GM21786 (cell line): ENCODE measurements at regions not wholly inside any gene's neighbourhood (a gene's known extent, or its start where the extent isn't known, plus 50 kb on each side); places are given as distances from the start of the nearest gene placed in this dataset.

Experiments used
- ATAC-seq: cut with Tn5 transposase; IDR thresholded peaks from one replicate; pipeline ENCODE4 v1.9.1; 2021; ENCODE audit not compliant: unreplicated experiment

- no peak for ATAC-seq
Observed at GRCh38 chr2:105455488-105456003, 56.7 kb upstream of the FHL2 start.

DNA sequence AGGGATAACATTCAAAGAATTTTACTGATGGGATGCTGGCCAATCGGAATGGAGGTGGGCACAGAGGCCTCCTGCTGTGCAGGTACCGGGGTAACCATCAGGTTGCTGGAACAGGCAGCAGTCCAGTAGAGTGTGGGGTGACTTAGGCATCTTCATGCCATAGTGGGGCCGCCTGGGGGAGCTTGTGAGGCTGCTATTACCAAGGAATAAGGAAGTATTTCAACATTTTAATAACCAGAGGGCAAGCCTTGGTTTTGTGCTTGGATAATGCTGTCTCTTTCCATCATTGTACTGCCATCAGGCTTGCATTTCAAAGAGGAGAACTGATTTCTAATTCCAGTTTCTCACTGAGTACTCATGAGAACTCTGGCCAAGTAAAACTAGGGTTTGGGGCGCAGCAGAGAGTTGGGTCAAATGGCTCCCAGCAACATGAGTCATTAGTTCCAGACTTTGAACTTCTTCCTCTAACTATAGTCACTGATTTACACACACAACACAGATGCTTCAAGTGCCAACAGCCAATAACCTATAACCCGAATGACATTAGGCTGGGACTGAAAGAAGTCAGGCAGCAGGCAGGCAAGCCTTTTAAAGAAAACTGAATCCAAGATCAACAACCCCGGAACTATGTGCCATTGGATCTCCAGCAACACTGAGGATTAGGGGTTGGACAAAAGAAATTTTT, 56.1 kb upstream of the FHL2 start:
- ATAC-seq, result no peak

- ATAC-seq, result no peak
Observed at GRCh38 chr2:105451571-105452166, 52.8 kb upstream of the FHL2 start.

DNA sequence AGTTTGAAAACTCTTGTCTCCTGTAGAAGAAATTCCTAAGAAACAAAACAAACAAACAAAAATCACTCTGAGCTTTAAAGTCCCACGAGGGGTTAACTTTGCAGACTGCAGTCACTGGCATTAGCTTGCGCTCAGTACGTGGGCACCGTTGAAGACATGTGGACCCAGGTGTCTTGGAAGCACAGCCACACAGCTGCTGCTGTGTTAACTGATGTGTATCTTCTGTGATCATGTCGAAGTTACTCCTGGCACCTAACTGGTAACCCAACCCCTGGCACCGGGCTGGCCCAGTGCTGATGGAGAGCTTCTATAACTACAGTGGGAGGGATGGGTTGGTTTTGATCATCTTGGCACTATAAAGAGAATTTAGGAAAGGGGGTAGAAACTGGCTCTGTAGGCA, 51.6 kb upstream of the FHL2 start:
- ATAC-seq, result no peak

GRCh38 chr2:105449076-105449475, 50.2 kb upstream of the FHL2 start:
- ATAC-seq, result no peak
